HG03108 (cell line): ENCODE measurements at regions not wholly inside any gene's neighbourhood (a gene's known extent, or its start where the extent isn't known, plus 50 kb on each side); places are given as distances from the start of the nearest gene placed in this dataset.
"Not testable (repeated sequence)": the region's sequence is repeated elsewhere in the genome, so short reads cannot be mapped to it uniquely, and the experiment has no call there.

Source experiments
- ATAC-seq: cut with Tn5 transposase; IDR thresholded peaks from one replicate; pipeline ENCODE4 v1.9.1; 2021; ENCODE audit warnings: moderate library complexity; ENCODE audit not compliant: unreplicated experiment

DNA sequence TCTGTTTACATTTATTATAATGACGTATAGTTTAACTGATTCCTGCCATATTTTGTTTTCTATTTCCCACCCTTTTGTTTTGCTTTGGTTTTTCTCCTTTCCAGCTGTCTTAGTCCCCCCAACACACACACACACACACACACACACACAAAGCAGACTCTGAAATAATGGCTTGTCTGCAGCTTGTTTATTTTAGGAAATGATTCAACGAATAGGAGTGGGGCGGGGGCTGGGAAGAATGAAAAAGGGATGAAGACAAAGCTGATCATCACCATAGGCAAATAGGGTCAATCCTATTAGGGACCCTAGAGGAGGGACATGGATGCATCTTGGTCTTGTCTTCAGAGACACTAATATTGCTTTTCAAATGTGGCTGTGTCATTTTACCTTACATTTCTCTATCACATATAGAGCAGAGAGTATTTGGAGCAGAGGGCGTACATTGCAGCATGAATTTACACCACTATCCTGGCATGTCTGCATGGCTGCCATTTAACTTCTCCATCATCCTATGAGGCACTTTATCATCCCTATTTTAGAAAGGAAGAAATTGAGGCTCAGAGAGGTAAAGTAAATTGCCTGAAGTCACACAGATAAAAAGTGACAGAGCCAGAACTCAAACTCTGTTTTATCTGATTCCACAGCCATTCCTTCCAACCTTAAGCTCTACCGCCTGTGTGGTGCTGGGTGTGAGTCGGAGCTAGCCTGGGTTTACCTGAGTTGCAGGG lies 147.2 kb upstream of the TPM1 start:
- ATAC-seq = no peak

DNA sequence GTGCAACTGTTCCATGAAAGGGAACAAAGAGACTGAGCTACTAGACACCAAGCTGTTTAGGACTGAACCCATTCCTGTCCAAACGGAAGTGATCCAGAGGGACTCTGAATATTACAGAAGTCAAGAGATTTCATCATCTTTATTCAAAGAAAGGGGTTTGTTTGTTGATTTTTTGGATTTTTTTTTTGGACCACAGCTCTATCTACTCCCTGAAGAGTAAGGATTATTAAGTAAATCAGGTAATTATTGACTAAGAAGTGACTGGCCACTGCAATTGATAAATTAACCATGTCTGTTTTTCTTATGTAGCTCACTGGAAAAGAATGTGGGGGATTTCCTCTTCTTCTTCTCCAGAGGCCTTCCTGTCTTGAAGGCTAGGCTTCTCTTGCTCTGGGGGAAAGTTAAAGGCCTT lies 146.6 kb upstream of the TPM1 start:
- ATAC-seq = no peak

DNA sequence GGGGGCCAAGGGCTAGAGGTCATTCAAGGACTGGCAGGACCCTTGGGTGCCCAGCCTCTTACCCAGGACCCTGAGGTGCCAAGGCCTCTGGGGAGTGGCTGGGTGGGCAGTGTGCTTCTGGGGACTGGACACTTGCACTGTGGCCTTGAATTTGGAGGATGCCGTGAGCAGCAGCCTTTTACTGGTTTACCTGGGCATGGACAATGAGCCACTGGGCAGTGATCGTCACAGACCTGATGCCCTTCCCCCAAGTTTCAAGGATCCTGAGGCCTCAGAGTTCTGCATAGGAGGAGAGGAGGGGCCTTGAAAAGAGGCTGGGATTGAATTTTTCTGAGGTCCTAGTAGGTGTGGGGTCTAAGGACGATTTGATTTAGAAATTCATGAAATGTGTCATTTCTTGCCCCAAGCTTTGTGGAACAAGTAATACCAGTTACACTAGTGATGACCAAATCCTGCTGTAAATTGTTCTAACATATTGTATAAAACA lies 146.1 kb upstream of the TPM1 start:
- ATAC-seq = no peak

DNA sequence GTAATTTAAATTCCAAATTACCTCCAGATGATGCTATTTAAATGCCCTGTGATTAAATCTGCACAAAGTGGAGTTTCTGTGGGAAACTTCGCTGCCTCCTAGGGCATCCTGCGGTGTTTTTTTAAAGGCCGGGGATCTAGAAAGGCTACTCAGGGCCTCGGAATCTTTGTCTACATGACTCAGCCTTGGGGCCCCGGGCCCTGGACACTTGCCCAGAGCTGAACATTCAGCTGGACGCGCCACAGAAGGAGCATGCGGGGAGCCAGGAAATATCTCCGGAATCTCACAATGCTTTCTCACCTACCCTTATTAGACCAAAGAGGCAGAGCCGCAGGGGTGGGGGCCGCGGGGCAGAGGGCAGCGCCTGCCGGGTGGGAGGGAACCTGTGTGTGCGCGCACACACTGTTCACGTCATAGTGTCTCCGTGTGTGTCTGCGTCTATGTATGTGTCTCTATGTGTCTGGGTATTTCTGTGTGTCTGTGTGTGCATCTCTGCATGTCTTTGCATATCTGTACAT lies 145.5 kb upstream of the TPM1 start:
- no peak for ATAC-seq

DNA sequence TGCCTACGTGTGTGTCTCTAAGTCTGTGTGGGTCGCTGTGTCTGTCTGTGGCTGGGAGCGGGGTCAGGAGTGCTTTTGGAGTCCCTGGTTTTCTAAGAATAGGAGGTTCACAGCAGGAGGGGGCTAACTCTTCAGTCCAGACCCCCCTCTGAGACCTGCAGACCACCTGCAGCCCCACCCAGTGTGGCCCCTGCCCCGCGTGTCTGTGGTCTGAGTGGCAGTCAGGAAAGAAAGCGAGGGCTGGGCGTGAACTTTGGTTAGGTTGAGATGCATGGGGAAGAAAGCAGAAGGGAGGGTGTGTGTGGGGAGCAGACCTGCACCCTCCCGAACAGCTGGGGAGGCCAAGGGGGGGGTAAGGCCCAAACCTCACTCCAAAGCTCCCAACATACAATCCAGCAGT lies 144.9 kb upstream of the TPM1 start:
- no peak for ATAC-seq

DNA sequence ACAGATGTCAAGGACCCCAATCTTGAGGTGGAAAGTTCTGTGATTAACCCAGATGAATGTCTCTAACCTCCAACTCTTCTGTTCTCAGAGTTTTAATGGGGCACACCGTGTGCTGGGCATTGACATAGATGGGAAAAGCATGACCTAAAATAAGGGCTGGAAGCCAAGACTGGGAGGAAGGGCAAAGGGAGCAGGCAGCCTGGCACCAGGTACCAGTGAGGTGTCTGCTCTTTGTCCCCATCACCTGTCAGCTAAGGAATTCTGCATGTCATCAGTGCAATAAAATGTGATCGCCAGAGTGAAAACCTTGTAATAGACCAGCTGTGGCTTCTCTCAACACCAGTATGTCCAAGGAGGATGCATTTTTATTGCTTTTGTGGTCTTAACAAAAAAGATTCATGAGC lies 143.5 kb upstream of the TPM1 start:
- no peak for ATAC-seq

DNA sequence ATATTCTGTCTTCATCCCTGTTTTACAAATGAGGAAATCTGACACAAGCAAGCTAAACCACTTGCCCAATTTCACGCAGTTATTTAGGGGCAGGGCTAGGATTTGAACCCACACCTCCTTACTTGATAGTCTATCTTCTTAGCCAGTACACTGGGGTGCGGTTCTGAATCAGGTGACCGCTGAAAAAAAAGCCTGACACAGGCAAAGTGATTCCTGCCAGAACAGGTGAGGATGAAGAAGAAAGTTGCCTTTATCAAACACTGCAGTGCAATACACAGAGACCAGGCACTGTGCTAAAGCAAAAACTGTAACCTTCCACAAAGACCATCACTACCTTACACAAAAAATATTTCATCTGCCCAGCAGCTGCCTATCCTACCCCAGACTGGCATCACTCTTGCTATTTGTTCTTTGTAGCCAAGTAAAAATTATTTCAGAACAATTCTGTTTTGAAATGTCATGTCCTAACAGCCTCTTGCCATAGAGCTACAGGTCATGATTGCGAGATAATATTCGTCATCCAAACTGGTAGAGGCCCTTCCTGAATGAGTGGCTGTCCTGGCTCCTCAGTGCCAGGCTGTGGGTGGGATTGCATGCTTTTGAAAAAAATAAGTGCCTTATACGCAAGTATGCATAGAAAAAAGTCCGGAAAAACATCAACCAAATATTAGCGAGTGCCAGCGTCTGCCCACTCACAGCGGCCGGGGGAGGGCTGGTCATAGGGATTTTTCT lies 142.3 kb upstream of the TPM1 start:
- no peak for ATAC-seq

DNA sequence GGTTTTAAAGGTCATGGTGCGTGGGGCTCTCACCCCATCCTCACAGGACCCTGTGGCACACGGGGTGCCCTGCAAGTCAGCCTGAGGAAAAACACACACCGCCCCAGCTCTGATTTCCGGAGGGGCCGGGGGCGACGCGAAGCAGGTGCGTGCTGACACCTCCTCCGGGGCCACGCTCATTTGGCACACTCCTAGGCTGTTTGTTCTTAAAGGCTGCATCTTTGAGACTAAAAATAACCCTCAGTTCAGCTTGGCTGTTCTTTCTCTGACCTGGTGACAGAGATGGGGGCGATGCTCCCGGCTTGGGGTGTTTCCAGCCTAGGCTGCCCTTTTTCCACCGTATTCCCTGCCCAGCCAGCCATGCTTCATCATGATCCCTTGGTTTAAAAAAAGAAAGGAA lies 141.5 kb upstream of the TPM1 start:
- ATAC-seq = no peak

DNA sequence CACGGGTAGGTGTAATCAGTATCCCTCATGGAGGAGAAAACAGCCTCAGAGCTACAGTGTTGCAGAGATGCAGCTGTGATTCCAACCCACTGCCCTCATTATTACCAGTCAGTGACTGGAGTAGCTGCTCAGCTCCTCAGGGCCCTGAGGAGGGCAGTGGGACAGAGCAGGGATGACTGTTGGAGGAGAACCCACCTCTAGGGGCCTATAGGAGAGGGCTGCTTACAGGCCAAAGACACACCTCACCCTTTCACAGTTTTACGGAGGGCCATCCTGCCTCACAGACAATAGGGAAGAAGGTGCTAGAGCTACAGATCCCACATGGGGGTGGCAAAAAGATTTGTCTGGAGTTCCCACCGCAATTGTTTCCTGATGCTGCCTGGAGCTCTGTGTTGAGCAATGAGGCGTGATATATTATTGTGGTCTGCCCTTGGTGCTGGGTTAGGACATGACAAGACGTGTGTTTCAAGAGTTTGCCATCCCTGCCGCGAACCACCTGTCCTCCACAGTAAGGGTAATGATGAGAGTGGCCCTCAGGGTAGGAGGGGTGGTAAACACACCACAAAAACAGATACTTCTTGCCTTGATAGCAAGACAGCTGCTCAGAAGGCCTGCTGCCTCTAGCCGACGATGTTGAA lies 140.5 kb upstream of the TPM1 start:
- no peak for ATAC-seq

DNA sequence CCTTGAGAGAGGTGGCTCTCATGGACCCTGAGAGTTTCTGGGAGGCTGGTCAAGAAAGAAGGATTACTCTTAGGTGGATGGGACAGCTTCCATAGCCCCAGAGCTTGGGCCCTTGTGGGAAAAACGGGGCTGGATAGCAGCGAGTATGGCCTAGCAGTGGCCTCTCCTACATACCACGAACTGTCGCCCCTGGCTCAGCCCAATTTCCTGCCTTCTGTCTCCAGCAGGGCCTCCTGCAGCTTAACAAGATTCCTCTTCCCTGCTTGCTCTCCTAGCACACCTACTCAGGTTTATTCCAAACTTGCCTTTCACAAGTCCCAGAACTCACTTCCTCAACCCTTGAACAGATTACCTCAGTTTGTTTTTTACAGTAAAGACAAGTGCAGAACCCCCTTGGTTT lies 139.7 kb upstream of the TPM1 start:
- no peak for ATAC-seq

DNA sequence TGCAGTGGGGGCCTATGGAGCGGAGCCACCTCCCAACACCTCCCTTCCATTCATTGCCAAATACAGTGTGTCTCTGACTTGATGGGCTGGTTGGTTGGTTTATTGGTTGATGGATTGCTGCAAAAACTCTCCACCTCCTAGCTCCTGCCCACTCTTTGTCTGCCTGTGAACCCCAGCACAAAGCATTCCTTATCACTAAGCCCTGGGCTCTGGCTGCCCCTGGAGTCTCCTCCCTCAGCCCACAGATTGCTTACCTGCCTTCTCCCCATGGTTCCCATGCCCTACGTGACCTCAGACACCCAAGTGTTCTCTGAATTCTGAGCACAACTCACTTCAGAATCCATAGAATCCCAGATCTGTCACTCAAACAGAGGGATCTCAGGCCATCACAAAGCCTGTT lies 139.1 kb upstream of the TPM1 start:
- ATAC-seq = no peak

DNA sequence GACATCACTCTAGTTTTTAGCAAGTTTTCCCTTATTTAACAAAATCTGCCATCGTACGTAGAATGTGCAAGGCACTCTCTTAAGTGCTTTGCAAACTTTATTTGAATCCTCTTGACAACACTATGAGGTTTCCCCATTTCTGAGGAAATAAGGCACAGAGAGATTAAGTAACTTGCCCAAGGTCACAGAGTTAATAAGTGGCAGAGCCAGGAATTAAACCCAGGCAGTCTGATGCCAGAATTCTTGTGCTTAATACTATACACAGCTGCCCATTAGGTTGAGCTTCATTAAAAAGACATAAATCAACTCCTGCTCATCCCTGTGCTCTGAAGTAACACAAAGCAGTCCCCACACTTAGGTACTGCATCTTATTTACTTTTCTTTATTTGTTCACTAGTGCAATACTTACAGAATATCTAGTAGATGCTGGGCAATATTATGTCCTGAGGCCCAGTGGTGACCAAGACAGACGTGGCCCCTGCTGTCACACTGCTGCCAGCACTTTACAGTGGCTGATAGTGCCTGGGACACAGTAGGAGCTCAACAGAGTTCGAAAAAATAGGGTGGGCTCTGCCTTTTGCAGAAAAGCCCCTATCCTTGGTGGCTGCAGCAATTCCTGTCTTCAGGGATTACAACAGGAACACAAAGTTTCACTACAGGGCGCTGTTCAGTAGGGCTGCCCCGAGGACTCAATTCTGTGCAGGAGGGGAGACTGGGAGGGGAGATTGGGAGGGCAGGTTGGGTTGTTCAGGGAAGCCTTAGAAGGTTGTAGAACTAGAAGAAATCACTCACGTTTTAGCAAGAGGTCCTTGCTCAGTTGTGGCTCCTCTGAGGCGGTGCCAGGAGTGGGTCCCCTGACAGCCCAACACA lies 138.3 kb upstream of the TPM1 start:
- ATAC-seq = no peak

DNA sequence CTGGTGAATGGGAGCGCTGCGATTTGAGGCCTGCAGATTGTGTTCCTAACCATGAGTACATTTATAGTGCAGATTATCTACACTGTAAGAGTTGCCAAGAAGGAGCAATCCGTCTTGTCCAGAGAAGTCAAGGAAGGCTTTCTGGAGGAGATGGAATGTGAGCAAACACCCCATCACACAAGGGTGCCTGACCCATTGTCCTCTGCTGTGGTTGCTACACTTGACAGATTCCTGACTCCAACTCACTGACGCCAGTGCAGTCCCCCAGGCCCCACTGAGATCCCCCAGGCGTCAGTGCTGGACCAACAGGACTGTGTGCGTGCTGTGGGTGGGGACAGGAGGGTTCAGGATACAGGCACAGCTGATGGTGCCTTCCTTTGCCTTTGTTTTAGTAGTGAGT lies 135.9 kb upstream of the TPM1 start:
- no peak for ATAC-seq

DNA sequence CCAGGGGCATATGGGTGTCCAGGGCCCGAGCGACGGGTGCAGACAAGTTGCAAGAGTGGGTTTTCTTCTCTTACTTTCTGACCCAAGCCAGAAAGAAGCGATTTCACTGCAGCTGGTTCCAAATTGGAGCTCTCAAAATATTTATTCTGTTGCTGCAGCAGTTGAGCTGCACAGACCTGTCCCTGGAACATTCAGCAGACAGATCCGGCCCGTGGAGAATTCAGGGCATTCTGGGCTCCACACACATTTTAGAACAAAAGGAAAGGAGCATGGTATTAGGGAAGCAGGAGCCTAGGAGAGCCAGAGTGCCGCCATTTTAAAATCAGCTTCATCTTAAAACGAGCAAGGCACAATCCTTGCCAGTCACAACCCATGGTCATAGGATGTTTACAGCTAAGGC lies 135.3 kb upstream of the TPM1 start:
- ATAC-seq = no peak

DNA sequence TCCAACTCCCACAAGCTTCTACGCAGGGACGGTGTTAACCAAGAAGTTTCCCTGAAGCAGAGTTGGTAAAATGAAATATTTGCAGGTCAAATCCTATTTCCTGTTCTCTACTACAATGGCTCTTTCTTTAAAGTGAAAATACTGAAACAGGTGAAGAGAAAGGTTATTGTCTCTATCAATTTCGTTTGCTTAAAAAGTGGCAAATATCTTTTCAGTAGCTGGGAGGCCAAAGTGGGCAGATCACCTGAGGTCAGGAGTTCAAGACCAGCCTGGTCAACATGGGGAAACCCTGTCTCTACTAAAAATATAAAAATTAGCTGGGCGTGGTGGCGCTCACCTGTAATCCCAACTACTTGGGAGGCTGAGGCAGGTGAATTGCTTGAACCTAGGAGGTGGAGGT lies 134.2 kb upstream of the TPM1 start:
- ATAC-seq = not testable (repeated sequence)

DNA sequence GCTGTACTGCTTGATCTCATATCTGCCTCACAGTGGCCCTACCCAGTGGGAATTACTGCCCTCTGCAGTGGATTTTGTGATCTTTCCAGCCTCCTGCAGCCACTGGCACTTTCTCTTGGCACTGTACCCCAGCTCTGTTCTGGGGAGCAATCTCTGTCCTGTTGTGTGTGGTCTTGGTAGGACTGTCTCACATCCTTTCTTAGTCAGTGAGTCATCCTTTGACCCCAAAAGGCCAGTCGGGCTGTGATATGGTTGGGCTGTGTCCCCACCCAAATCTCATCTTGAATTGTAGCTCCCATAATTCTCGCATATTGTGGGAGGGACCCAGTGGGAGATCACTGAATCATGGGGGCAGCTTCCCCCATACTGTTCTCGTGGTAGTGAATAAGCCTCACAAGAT lies 133.3 kb upstream of the TPM1 start:
- ATAC-seq = no peak

DNA sequence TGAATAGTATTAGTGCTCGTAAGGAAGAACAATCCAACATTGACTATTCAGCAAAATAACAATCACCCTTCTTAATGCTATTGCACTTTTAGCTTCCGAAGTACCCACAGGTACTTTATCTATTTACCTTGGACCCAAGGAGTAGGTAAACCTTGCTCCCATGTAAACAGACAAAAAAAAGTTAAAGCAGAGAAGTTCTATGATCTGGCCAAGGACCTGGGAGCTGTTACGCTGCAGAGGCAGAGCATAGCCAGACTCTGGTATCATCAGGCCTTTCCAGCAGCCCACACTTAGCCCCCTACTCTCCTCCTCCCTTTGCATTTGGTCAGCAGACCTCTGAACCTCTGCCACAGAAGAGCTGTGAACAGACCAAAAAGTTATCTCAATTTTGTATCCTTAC lies 130.3 kb upstream of the TPM1 start:
- ATAC-seq = no peak

DNA sequence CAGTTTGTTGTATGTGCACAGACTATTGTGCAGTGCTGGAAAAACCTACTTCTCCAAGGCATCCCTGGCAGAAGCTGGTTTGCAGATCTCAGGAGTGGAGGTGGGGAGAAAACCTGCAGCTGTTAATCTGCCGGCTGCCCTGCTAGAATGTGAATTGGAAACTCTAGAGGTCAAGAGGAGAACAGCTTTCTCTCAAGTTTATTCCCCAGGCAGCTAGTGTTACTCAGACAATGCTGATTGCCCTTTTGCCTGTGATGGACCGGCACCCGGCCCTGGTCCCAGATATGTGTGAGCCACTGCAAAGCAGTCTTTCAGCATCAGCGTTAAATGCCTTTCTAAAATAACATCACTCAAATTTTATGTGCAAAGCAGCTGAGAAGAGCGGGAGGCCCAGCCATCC lies 129.7 kb upstream of the TPM1 start:
- ATAC-seq = no peak

DNA sequence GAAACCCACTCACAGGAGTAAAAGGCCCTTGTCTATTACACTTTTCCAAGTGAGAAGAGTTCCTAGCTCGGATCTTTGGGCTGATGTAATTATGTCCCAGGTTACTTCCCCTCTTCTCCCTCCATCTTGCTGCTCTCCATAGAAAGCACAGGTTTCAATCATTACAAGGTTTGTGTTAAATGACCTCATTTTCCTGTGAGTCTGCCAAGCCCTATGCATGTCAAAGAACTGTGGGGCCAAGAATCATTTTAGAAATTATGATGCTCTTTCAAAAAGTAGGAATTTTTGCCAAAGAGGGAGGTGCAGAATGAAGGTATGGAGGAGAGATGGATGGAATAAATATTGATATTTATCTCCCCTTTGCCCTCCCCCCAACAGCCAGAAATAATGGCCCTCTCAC lies 129.3 kb upstream of the TPM1 start:
- no peak for ATAC-seq

DNA sequence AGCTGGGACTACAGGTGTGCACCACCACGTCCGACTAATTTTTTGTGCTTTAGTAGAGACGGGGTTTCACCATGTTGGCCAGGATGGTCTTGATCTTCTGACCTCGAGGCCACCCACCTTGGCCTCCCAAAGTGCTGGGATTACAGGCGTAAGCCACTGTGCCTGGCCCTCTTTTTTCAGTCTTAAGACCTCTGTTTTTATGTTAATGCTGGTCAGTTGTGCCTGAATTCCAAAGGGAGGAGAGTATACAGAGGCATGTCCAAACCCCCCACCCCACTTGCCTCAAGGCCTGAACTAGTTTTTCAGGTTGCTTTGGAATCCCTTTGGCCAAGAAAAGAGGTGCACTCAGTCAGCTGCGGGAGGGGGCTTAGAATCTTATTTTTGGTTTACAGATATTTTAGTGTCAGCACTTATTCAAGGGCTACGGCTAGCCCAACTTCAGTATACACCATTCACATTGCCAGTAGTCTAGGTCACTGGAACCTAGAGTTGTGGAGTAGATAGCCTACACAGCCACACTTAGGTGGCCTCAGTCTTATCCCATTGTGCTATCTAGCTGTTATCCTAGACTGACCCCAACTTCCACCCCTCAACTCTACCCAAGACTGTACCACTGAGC lies 128.0 kb upstream of the TPM1 start:
- ATAC-seq = no peak
